Heart left ventricle (tissue), 16 donors: ENCODE measurements at regions not wholly inside any gene's neighbourhood (a gene's known extent, or its start where the extent isn't known, plus 50 kb on each side); places are given as distances from the start of the nearest gene placed in this dataset.

Experiments used
- ATAC-seq, 4 donors: fragments of 200-7000 bp; cut with Tn5 transposase; one replicate each; pipeline ENCODE4 v1.9.1; 2020 to 2022; ENCODE audit warnings: moderate library complexity in 4 of 4, mild to moderate bottlenecking in 3 of 4, moderate number of reproducible peaks in 1 of 4
- DNase-seq, 5 donors: peaks; one replicate each; pipeline ENCODE4 v3.0.0-alpha.2; 2020
- H3K27ac ChIP-seq, 12 donors: fragments of 200-600 bp; sonication (generic) in 4 of 12; one replicate each; pipeline versions ENCODE4 v1.5.0 to v1.8.0; 2016 to 2022; ENCODE audit warnings: mild to moderate bottlenecking in 2 of 12
- H3K27me3 ChIP-seq, 9 donors: fragments of 200-600 bp; sonication (generic) in 2 of 9; one replicate each; pipeline versions ENCODE4 v1.5.1 to v1.8.0; 2016 to 2022; ENCODE audit warnings: mild to moderate bottlenecking in 3 of 9
- H3K36me3 ChIP-seq, 9 donors: fragments of 200-600 bp; sonication (generic) in 2 of 9; one replicate each; pipeline versions ENCODE4 v1.5.0 to v1.8.0; 2018 to 2022; ENCODE audit warnings: mild to moderate bottlenecking in 2 of 9
- H3K4me1 ChIP-seq, 12 donors: fragments of 200-600 bp; sonication (generic) in 4 of 12; one replicate each; pipeline versions ENCODE4 v1.5.0 to v1.8.0; 2016 to 2022; ENCODE audit warnings: mild to moderate bottlenecking in 3 of 12
- H3K4me3 ChIP-seq, 12 donors: fragments of 200-600 bp; sonication (generic) in 4 of 12; one replicate each; pipeline versions ENCODE4 v1.5.0 to v1.8.0; 2017 to 2022; ENCODE audit warnings: mild to moderate bottlenecking in 9 of 12, moderate library complexity in 4 of 12
- H3K9me3 ChIP-seq, 12 donors: fragments of 200-600 bp; sonication (generic) in 4 of 12; one replicate each; pipeline versions ENCODE4 v1.5.0 to v1.8.0; 2016 to 2022; ENCODE audit warnings: mild to moderate bottlenecking in 1 of 12
- CTCF ChIP-seq, 12 donors: fragments of 200-600 bp; sonication (generic) in 4 of 12; IDR thresholded peaks; one replicate each; pipeline versions ENCODE4 v1.5.0 to v1.8.0; 2018 to 2022; ENCODE audit warnings: antibody characterized with exemption in 12 of 12, mild to moderate bottlenecking in 5 of 12
- POLR2A ChIP-seq, 2 donors: fragments of 450-650 bp; IDR thresholded peaks; one replicate each; pipeline ENCODE4 v1.6.1; 2017; ENCODE audit warnings: antibody characterized with exemption in 2 of 2, mild to moderate bottlenecking in 2 of 2, moderate library complexity in 2 of 2
- WGBS, 4 donors: extraction: QIAGEN DNeasy Blood & Tissue Kit in 2 of 4; methylation state at CpG; one replicate each; pipeline versions ENCODE4 v1.1.5 to v1.1.7; 2013 to 2018; 5-methylcytosine and 5-hydroxymethylcytosine counted together
- intact Hi-C, 10 donors: fragments of 100-400 bp; cut with DNase I; formaldehyde crosslinking; loops; one replicate each; pipeline versions ENCODE4 v1.11.1 to v1.14.2; 2022
- donor health status: ischemic (EF 13 %, LVEDD 7.1; RV severe dilation, severe dysfunction).
- donor health status: healthy with polysubstance abuse.
- donor health status: DM: no; HTN: yes; CAD: no.
- donor health status: DM: no; HTN: no; CAD: no.
- donor health status: ischemic (EF 25% LVEDD 6.9; RV normal size, moderate dysfunction).
- donor health status: ischemic (EF 25% LVEDD 5.7; RV mildly dilated, moderate dysfunction).
- donor health status: healthy.
- donor health status: DM: yes; HTN: yes; CAD: no.
- donor health status: ischemic (EF 35%, LVEDD 5.7; RV mildly dilated, moderate dysfunction).
- donor health status: nonischemic (EF 11% LVEDD 7.7; RV severe dilation, severe dysfunction).
- donor health status: DM: yes; HTN: yes; CAD: no.
- donor health status: PGD.
- donor health status: ischemic (EF 29% LVEDD 5.4; RV normal size, mild dysfunction).
- donor health status: nonischemic (EF 23%, LVEDD 6.1; RV moderate dilation, normal function).

GRCh38 chr1:232269988-232270387, 359.9 kb downstream of the SIPA1L2 start:
- no peaks in the 10 kb centered on the region for H3K9me3 ChIP-seq
- ATAC-seq: no peak
- WGBS, 4 donors: 95 to 98% (median 96%) methylated on average over 2 of the region's 2 CpGs

GRCh38 chr1:232267837-232268598, 361.9 kb downstream of the SIPA1L2 start:
- DNase-seq (no peak), ATAC-seq (no peak)
- Histone ChIP-seq H3K36me3 (no peaks in the 10 kb centered on the region), H3K27ac (no peak overlapping the region), H3K4me1 (peaks cover 0 to 5% (median 0%) of the 10 kb centered on the region in 12 donors), H3K27me3 (no peaks in the 10 kb centered on the region), H3K9me3 (no peaks in the 10 kb centered on the region), H3K4me3 (no peak overlapping the region)
- TF ChIP-seq POLR2A (IDR thresholded peaks at IDR 0.05) (no peak), CTCF (IDR thresholded peaks at IDR 0.05) (no peak)
- intact Hi-C loops: no loop called here
- WGBS, 4 donors: 89 to 98% (median 94%) methylated on average over 4 of the region's 4 CpGs

More at GRCh38 chr1:232269988-232270387, 359.9 kb downstream of the SIPA1L2 start:
- Histone ChIP-seq H3K4me3 (no peak overlapping the region), H3K36me3 (no peaks in the 10 kb centered on the region), H3K27me3 (no peaks in the 10 kb centered on the region), H3K4me1 (peaks cover 0 to 7% (median 0%) of the 10 kb centered on the region in 12 donors), H3K27ac (no peak overlapping the region)
- TF ChIP-seq CTCF (IDR thresholded peaks at IDR 0.05): no peak
- no peak for TF ChIP-seq POLR2A (IDR thresholded peaks at IDR 0.05)
- intact Hi-C loops: no loop called here
- DNase-seq: no peak

DNA sequence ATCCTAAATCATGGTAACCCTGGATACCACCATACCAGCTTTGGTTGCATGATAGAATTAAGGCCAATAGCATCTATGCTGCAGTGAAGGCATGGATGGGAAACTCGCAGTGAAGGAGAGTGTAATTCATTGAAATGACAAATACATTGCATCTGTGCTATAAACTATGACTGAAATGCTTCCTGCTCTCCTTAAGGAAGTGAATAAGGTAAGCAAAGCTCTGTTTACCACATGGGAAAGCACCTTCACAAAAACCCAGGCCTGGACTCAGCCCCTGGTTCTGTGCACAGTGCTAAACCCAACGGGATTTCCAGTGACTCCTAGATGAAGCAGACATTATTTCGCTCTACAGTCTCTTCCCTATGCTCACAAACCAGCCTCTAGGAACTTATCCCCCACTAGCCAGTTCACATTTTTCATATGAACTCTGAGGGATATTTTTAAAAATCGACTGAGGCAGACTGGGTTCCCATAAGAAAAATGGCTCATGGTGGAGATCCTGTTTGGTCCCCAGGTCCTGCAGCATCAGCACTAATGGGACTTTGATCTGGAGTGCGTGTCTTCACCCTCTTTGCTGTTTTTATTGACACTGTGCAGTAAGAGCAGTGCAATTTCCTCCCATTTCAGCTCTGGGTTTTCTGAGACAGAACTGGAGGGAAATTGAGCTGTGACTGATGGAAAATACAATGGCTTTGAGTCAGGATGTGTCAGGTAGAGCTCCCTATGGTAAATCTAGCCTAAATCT, 362.7 kb downstream of the SIPA1L2 start:
- Histone ChIP-seq H3K4me3 (no peak overlapping the region), H3K27ac (no peak overlapping the region), H3K4me1 (peaks cover 0 to 3% (median 0%) of the 10 kb centered on the region in 12 donors), H3K27me3 (no peaks in the 10 kb centered on the region), H3K36me3 (no peaks in the 10 kb centered on the region), H3K9me3 (no peaks in the 10 kb centered on the region)
- no peak for ATAC-seq
- WGBS, 4 donors: 87 to 94% (median 89%) methylated on average over 5 of the region's 5 CpGs
- intact Hi-C loops: no loop called here
- no peak for TF ChIP-seq POLR2A (IDR thresholded peaks at IDR 0.05)
- no peak for TF ChIP-seq CTCF (IDR thresholded peaks at IDR 0.05)
- no peak for DNase-seq

DNA sequence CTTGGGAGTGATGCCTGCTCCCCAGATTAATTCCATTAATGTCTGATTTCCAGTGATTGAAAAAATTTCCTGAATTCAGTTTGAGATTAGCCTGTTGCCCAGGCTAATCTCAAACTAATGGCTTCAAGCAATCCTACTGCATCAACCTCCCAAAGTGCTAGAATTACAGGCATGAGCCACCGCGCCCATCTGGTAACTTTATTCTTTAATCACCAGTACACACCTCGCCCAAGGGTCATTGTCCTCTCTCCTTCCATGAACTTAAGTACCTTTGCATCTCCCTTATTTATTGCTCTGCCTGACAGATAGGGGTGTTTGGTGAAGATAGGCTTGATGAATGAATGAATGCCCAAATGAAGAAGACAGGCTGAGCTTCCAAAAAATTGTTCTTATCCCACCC, 366.5 kb downstream of the SIPA1L2 start:
- H3K27ac ChIP-seq: no peak overlapping the region
- H3K4me1 ChIP-seq: no peaks in the 10 kb centered on the region
- no peaks in the 10 kb centered on the region for H3K9me3 ChIP-seq
- 94 to 99% (median 96%) methylated on average over 3 of the region's 3 CpGs for WGBS, 4 donors
- ATAC-seq (no peak), DNase-seq (no peak)
- H3K27me3 ChIP-seq: no peaks in the 10 kb centered on the region
- no peak for TF ChIP-seq POLR2A (IDR thresholded peaks at IDR 0.05)
- TF ChIP-seq CTCF (IDR thresholded peaks at IDR 0.05): no peak
- intact Hi-C loops: no loop called here
- H3K4me3 ChIP-seq: no peak overlapping the region
- no peaks in the 10 kb centered on the region for H3K36me3 ChIP-seq
